GM18868 (cell line): ENCODE measurements at regions not wholly inside any gene's neighbourhood (a gene's known extent, or its start where the extent isn't known, plus 50 kb on each side); places are given as distances from the start of the nearest gene placed in this dataset.

Experiments used
- ATAC-seq: cut with Tn5 transposase; IDR thresholded peaks from one replicate; pipeline ENCODE4 v1.9.1; 2021; ENCODE audit warnings: mild to moderate bottlenecking, moderate library complexity; ENCODE audit not compliant: unreplicated experiment

GRCh38 chr21:27467366-27467765, 500.5 kb upstream of the ADAMTS5 start:
- no peak for ATAC-seq

- ATAC-seq: no peak
Measured at GRCh38 chr21:27466140-27466539, 499.3 kb upstream of the ADAMTS5 start.

- ATAC-seq: no peak
Measured at GRCh38 chr21:27464648-27465047, 497.8 kb upstream of the ADAMTS5 start.

- no peak for ATAC-seq
Measured at GRCh38 chr21:27462726-27463125, 495.8 kb upstream of the ADAMTS5 start.

- ATAC-seq: no peak
Measured at GRCh38 chr21:27454234-27454633, 487.3 kb upstream of the ADAMTS5 start.

GRCh38 chr21:27451116-27451515, 484.2 kb upstream of the ADAMTS5 start:
- no peak for ATAC-seq

GRCh38 chr21:27450216-27450615, 483.3 kb upstream of the ADAMTS5 start:
- no peak for ATAC-seq

GRCh38 chr21:27448960-27449359, 482.1 kb upstream of the ADAMTS5 start:
- no peak for ATAC-seq

GRCh38 chr21:27447843-27448242, 481.0 kb upstream of the ADAMTS5 start:
- ATAC-seq: no peak

- no peak for ATAC-seq
Measured at GRCh38 chr21:27429710-27430341, 462.9 kb upstream of the ADAMTS5 start.

GRCh38 chr21:27426196-27426595, 459.3 kb upstream of the ADAMTS5 start:
- no peak for ATAC-seq

- ATAC-seq: no peak
Measured at GRCh38 chr21:27425574-27425973, 458.7 kb upstream of the ADAMTS5 start.

GRCh38 chr21:27425172-27425571, 458.3 kb upstream of the ADAMTS5 start:
- ATAC-seq: no peak

- ATAC-seq: no peak
Measured at GRCh38 chr21:27424601-27425000, 457.7 kb upstream of the ADAMTS5 start.

GRCh38 chr21:27423906-27424595, 457.2 kb upstream of the ADAMTS5 start:
- no peak for ATAC-seq

- no peak for ATAC-seq
Measured at GRCh38 chr21:27423038-27423437, 456.1 kb upstream of the ADAMTS5 start.

- ATAC-seq: no peak
Measured at GRCh38 chr21:27422435-27422834, 455.5 kb upstream of the ADAMTS5 start.

GRCh38 chr21:27421654-27422053, 454.8 kb upstream of the ADAMTS5 start:
- ATAC-seq: no peak

- ATAC-seq: no peak
Measured at GRCh38 chr21:27419153-27419552, 452.3 kb upstream of the ADAMTS5 start.

- ATAC-seq: no peak
Measured at GRCh38 chr21:27418346-27418745, 451.5 kb upstream of the ADAMTS5 start.

- ATAC-seq: no peak
Measured at GRCh38 chr21:27412530-27412929, 445.6 kb upstream of the ADAMTS5 start.

GRCh38 chr21:27408826-27409225, 441.9 kb upstream of the ADAMTS5 start:
- ATAC-seq: no peak

GRCh38 chr21:27407271-27407670, 440.4 kb upstream of the ADAMTS5 start:
- ATAC-seq: no peak
